Vagina (tissue), 2 donors: ENCODE measurements at regions not wholly inside any gene's neighbourhood (a gene's known extent, or its start where the extent isn't known, plus 50 kb on each side); places are given as distances from the start of the nearest gene placed in this dataset.

Experiments used
- DNase-seq, 2 donors: peaks; one replicate each; pipeline ENCODE4 v3.0.0-alpha.2; 2017; ENCODE audit errors: extremely low spot score in 2 of 2
- H3K27ac ChIP-seq: fragments of 200-600 bp; sonication (generic); one replicate; pipeline ENCODE4 v1.5.1; 2019
- H3K27me3 ChIP-seq: fragments of 200-600 bp; sonication (generic); one replicate; pipeline ENCODE4 v1.5.1; 2019
- H3K36me3 ChIP-seq, 2 donors: fragments of 200-600 bp; sonication (generic); one replicate each; pipeline ENCODE4 v1.5.1; 2017 to 2019
- H3K4me1 ChIP-seq: fragments of 200-600 bp; sonication (generic); one replicate; pipeline ENCODE4 v1.5.1; 2019
- H3K4me3 ChIP-seq, 2 donors: fragments of 200-600 bp; sonication (generic); 1 replicate in 1 of 2; 2 replicates in 1 of 2; pipeline ENCODE4 v1.5.1; 2016 to 2019
- H3K9me3 ChIP-seq: fragments of 200-600 bp; sonication (generic); one replicate; pipeline ENCODE4 v1.5.1; 2019
- POLR2A ChIP-seq, 2 donors: fragments of 450-650 bp; IDR thresholded peaks; one replicate each; pipeline ENCODE4 v1.6.1; 2017; ENCODE audit warnings: antibody characterized with exemption in 2 of 2, mild to moderate bottlenecking in 2 of 2, moderate library complexity in 2 of 2
- POLR2AphosphoS5 ChIP-seq, 2 donors: sonication (generic); formaldehyde crosslinking; IDR thresholded peaks; one replicate each; pipeline ENCODE4 v1.9.0; 2017; ENCODE audit warnings: antibody characterized with exemption in 2 of 2, mild to moderate bottlenecking in 2 of 2, low read depth in 1 of 2; ENCODE audit not compliant: insufficient read depth in 1 of 2
- intact Hi-C: fragments of 100-400 bp; cut with DNase I; formaldehyde crosslinking; loops from one replicate; pipeline ENCODE4 v1.15.1; 2023
- TF ChIP-seq, protein P1 (sequence below), 3 experiments: fragments of 450-650 bp in 2 of 3; fragments of 200-600 bp in 1 of 3; sonication (generic) in 1 of 3; IDR thresholded peaks; one replicate each; pipeline ENCODE4 v1.5.1; 2017 to 2019; ENCODE audit warnings: antibody characterized with exemption in 3 of 3, mild to moderate bottlenecking in 2 of 3, moderate library complexity in 2 of 3

DNA sequence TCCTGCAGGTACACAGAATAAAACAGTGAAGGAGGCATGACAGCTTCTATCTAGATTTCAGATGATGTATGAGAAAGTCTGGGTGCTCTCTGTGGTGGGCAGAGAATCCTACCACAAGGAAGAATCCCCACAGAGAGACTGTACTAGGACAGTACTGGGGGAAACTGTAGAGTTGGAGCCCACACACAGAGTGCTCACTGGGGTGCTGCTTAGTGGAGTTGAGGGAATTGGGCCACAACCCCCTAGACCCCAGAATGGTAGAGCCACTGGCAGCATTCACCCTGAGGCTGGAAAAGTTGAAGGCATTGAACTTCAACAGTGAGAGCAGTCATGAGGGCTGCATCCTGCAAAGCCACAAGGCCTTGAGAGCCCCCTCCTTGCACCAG, 62.2 kb upstream of the TNFRSF21 start:
- DNase-seq = no peak
- TF ChIP-seq POLR2A (IDR thresholded peaks at IDR 0.05) (no peak), POLR2AphosphoS5 (IDR thresholded peaks at IDR 0.05; ENCODE audit: insufficient read depth in 1 of 2, low read depth in 1 of 2) (no peak)
- TF ChIP-seq, protein P1, sequence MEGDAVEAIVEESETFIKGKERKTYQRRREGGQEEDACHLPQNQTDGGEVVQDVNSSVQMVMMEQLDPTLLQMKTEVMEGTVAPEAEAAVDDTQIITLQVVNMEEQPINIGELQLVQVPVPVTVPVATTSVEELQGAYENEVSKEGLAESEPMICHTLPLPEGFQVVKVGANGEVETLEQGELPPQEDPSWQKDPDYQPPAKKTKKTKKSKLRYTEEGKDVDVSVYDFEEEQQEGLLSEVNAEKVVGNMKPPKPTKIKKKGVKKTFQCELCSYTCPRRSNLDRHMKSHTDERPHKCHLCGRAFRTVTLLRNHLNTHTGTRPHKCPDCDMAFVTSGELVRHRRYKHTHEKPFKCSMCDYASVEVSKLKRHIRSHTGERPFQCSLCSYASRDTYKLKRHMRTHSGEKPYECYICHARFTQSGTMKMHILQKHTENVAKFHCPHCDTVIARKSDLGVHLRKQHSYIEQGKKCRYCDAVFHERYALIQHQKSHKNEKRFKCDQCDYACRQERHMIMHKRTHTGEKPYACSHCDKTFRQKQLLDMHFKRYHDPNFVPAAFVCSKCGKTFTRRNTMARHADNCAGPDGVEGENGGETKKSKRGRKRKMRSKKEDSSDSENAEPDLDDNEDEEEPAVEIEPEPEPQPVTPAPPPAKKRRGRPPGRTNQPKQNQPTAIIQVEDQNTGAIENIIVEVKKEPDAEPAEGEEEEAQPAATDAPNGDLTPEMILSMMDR (IDR thresholded peaks at IDR 0.05) = no peak
- Histone ChIP-seq H3K27ac (no peak overlapping the region), H3K36me3 (no peaks in the 10 kb centered on the region), H3K27me3 (no peaks in the 10 kb centered on the region), H3K4me3 (no peak overlapping the region), H3K4me1 (no peaks in the 10 kb centered on the region), H3K9me3 (no peaks in the 10 kb centered on the region)
- intact Hi-C loops = no loop called here

DNA sequence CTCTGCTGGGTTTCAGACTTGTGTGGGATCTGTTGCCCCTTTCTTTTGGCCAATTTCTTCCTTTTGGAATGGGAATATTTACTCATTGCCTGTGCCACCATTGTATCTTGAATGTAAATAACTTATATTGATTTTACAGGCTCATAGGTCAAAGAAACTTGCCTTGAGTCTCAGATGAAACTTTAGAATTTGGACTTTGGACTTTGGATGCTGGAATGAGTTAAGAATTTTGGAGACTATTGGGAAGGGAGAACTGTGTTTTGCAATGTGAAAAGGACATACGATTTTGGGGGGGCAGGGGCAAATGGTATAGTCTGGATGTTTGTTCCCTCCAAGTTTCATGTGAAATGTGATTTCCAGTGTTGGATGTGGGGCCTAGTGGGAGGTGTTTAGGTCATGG, 62.6 kb upstream of the TNFRSF21 start:
- Histone ChIP-seq H3K4me1 (no peaks in the 10 kb centered on the region), H3K9me3 (no peaks in the 10 kb centered on the region), H3K27ac (no peak overlapping the region), H3K27me3 (no peaks in the 10 kb centered on the region), H3K4me3 (no peak overlapping the region), H3K36me3 (no peaks in the 10 kb centered on the region)
- DNase-seq = no peak
- TF ChIP-seq POLR2A (IDR thresholded peaks at IDR 0.05) = no peak
- no peak for TF ChIP-seq POLR2AphosphoS5 (IDR thresholded peaks at IDR 0.05; ENCODE audit: insufficient read depth in 1 of 2, low read depth in 1 of 2)
- TF ChIP-seq, protein P1 (IDR thresholded peaks at IDR 0.05) = no peak
- intact Hi-C loops = no loop called here

DNA sequence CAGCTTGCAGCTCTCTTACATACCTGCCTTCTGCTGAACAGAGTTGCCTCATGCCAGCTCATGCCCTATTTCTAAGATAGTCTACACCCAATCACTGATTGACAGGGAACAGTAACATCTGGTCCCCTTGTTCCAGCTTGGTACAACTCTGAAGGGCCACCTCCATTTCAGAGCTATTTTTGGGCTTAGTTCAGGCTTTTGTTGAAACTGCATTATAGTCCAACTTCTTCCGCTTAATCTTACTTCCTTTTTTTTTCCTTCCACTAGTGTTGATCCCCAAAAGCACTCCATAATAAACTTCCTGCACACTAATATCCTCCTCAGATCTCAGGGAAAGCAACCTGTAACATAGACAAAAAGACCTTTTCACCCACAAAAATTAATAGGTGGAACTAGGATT, 65.7 kb upstream of the TNFRSF21 start:
- TF ChIP-seq POLR2A (IDR thresholded peaks at IDR 0.05) (no peak), POLR2AphosphoS5 (IDR thresholded peaks at IDR 0.05; ENCODE audit: insufficient read depth in 1 of 2, low read depth in 1 of 2) (no peak)
- TF ChIP-seq, protein P1 (IDR thresholded peaks at IDR 0.05) = no peak
- Histone ChIP-seq H3K27me3 (no peaks in the 10 kb centered on the region), H3K9me3 (no peaks in the 10 kb centered on the region), H3K4me1 (no peaks in the 10 kb centered on the region), H3K4me3 (no peak overlapping the region), H3K27ac (no peak overlapping the region), H3K36me3 (no peaks in the 10 kb centered on the region)
- intact Hi-C loops = no loop called here
- no peak for DNase-seq

DNA sequence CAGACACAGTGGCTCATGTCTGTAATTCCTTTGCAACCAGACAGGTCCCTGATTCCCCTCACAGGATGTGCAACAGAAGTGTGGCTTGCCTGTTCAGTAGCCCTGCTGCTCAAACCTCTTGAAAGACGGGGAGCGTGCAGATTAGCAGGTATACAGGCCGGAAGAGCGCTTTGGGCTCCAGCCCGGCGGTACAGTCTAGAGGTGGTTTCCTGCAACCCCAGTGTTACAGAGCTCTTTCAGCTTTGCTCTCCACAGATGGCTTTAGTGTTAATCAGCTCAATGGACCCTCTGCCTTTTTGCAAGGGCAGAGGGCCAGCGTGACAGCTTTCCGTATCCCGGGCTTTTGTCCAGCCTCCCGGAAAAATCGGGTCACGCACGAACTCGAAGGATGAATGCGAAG, 67.2 kb upstream of the TNFRSF21 start:
- TF ChIP-seq POLR2AphosphoS5 (IDR thresholded peaks at IDR 0.05; ENCODE audit: insufficient read depth in 1 of 2, low read depth in 1 of 2) (no peak), POLR2A (IDR thresholded peaks at IDR 0.05) (no peak)
- TF ChIP-seq, protein P1 (IDR thresholded peaks at IDR 0.05) = no peak
- Histone ChIP-seq H3K4me1 (no peaks in the 10 kb centered on the region), H3K36me3 (no peaks in the 10 kb centered on the region), H3K27ac (no peak overlapping the region), H3K27me3 (no peaks in the 10 kb centered on the region), H3K9me3 (no peaks in the 10 kb centered on the region), H3K4me3 (no peak overlapping the region)
- no peak for DNase-seq
- intact Hi-C loops = no loop called here

DNA sequence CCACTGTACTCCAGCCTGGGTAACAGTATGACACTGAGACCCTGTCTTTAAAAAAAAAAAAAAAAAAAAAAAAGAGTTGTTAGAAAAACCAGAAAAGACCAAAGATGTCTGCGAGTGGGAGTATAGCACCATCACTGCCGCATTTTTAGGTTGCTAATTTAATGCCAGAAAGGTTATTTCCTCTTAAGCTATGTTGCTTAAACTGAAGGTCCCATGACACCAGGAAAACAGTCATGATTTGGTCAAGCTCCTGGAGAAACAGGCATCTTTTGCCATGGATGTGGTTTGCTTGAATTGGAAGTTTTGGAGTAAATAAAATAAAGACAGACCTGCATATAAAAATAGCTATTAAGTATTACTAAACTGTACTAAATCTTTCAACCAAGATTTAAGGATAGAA, 68.3 kb upstream of the TNFRSF21 start:
- TF ChIP-seq POLR2AphosphoS5 (IDR thresholded peaks at IDR 0.05; ENCODE audit: insufficient read depth in 1 of 2, low read depth in 1 of 2) = no peak
- TF ChIP-seq, protein P1 (IDR thresholded peaks at IDR 0.05) = no peak
- no peak for TF ChIP-seq POLR2A (IDR thresholded peaks at IDR 0.05)
- H3K27me3 ChIP-seq = no peaks in the 10 kb centered on the region
- DNase-seq = no peak
- intact Hi-C loops = no loop called here
- H3K9me3 ChIP-seq = no peaks in the 10 kb centered on the region
- no peaks in the 10 kb centered on the region for H3K36me3 ChIP-seq
- H3K4me1 ChIP-seq = no peaks in the 10 kb centered on the region
- no peak overlapping the region for H3K27ac ChIP-seq
- no peak overlapping the region for H3K4me3 ChIP-seq
